Stimulated activated CD8-positive, alpha-beta memory T cell treated with anti-CD3 and anti-CD28 coated beads, Interleukin-4, amount 100 ng/mL, for 24 hours (primary cell): ENCODE measurements at regions not wholly inside any gene's neighbourhood (a gene's known extent, or its start where the extent isn't known, plus 50 kb on each side); places are given as distances from the start of the nearest gene placed in this dataset.
"Not testable (repeated sequence)": the region's sequence is repeated elsewhere in the genome, so short reads cannot be mapped to it uniquely, and the experiment has no call there.

ENCODE experiments used
- DNase-seq: peaks from one replicate; pipeline ENCODE4 v3.0.0-alpha.2; 2020; ENCODE audit warnings: low read depth

DNA sequence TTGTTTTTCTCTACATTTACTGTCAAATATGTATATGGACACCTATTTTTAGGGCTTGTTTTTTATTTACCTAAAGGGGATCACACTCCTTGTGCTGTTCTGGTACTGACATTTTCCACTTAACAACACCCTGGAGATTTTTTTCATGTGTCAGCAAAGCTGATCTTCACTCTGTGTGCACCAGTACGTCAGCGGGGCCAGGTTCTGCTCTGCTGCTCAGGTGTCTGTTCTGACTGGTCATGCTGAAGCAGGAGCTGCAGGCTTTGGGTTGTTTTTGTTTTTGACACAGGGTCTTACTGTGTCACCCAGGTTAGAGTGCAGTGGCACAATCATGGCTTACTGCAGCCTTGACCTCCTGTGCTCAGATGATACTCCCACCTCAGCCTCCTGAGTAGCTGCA is 81.9 kb upstream of the CCND2 start:
- DNase-seq = no peak

- no peak for DNase-seq
These were observed 82.4 kb upstream of the CCND2 start for GRCh38 chr12:4191149-4191548.

DNA sequence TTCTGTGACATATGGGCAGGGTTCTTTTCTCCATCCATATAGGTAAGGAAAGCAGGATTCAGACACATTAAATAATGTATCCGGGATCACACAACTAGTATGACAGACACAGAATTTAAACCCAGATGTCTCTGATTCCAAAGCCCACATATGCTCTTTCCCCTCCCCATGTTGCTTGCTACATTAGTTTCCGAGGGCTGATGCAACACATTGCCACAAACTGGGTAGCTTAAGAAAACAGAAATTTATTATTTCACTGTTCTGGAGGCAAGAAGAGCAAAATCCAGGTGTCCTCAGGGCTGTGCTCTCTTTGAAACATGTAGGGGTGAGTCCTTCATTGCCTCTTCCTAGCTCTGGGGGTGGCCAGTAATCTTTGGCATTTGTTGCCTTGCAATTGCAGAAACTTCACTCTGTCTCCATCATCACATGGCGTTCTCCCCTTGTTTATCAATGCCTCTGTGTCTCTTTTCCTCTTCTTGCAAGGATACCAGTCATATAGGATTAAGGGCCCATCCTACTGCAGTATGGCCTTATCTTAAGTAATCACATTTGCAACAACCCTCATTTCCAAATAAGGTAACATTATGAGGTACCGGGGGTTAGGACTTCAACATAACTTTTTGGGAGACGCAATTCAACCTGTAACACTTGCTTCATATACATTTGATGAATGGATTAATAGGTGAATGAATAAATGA is 83.0 kb upstream of the CCND2 start:
- no peak for DNase-seq

GRCh38 chr12:4189721-4190120 is 83.8 kb upstream of the CCND2 start:
- no peak for DNase-seq

DNA sequence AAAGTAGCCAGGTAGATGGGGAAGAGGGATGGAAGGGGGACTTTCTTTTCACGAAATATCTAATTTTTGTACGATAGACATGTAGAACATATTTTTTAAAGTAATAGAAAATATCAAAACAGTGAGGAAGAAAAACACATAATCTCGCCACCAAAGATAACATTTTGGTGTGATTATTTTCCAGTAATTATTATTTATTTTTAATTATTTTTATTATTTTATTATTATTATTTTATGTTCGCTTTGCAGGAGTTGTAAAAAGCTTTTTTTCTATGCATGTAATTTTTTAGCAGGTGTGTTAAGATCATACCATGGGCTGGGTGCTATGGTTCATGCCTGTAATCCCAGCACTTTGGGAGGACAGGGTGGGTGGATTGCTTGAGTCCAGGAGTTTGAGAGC is 85.6 kb upstream of the CCND2 start:
- DNase-seq = no peak

DNA sequence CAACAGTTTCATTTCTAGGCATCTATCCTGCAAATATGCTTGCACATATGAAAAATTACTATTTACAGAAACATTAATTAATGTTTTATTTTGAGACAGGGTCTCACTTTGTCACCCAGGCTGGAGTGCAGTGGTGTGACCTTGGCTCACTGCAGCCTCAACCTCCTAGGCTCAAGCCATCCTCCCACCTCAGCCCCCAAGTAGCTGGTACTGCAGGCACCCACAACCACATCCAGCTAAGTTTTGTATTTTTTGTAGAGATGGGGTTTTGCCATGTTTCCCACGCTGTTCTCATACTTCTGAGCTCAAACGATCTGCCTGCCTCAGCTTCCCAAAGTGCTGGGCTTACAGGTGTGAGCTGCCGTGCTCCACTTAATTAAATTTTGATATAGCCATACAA is 86.2 kb upstream of the CCND2 start:
- not testable (repeated sequence) for DNase-seq

DNA sequence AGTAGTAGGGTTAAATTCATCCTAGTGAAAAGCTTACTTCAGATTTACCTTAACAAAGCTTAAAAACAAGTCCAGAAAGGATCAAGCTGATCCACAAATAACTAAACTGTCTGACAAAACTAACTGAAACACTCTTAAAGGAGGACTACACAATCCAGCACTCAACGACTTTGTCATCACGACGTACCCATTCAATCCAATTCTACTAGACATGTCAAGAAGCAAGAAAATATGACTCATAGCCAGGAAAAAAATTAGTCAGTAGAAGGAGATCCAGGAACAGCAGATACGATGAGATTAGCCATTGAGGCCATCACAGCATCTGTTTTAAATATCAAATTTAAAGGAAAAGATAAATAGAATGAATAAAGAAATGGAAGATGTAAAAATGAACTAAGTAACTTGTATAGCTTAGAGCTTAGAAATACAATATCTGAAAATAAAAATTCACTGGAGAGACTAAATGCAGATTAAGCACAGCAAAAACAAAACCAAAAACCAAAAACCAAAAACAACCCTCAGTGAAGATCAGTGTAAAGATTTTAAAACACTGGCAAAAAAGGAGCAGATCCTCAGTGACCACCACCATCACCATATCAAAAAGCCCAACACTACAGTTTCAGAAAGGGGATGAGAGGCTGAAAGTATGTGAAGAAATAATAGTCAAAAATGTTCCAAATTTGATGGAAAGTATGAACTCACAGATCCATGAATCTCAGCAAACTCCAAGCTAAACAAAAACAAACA is 95.0 kb upstream of the CCND2 start:
- no peak for DNase-seq

GRCh38 chr12:4177262-4177661 is 96.3 kb upstream of the CCND2 start:
- no peak for DNase-seq

- DNase-seq = no peak
These were observed 97.4 kb upstream of the CCND2 start for GRCh38 chr12:4176168-4176567.

DNA sequence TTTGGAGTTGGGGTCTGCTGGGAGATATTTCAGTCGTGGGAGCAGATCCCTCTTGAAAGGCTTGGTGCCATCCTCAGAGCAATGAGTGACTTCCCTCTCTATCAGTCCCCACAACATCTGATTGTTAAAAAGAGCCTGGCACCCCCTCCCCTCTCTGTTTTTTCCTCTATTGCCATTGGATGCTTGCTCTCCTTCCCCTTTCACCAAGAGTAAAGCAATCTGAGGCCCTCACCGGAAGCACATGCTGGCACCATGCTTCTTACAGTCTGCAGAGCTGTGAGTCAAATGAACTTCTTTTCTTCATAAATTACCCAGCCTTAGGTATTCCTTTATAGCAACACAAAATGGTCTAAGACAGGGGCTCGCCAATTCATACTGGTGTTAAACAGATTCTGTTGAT is 99.1 kb upstream of the CCND2 start:
- DNase-seq = no peak

DNA sequence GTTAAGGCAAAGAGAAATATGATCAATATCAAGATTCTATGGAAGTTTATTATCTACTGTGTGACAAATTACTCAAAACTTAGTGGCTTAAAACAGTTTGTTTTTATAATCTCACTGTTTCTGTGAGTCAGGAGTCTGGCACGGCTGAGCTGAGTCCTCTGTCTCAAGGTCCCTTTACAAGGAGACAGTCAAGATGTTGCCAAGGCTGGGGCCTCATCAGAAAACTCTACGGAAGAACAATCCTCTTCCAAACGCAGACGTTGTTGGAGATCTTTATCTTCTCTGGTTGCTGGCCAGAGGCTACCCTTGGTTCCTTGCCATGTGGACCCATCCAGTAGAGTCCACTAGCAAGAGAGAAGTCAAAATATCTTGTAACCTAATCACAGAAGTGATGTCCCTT is 100.6 kb upstream of the CCND2 start:
- no peak for DNase-seq

DNA sequence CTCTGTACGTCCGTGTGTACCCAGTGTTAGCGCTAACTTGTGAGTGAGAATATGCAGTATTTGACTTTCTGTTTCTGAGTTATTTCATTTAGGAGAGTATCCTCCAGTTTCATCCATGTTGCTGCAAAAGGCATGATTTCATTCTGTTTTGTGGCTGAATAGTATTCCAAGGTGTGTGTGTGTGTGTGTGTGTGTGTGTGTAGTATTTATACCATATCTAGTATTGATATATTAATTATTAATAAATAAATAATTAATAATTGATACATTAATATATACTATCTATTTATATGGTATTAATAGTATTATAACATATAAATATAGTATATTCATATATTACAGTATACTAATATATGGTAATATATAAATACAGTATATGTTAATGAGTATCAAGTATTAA is 101.8 kb upstream of the CCND2 start:
- DNase-seq = no peak

- no peak for DNase-seq
These were observed 103.6 kb upstream of the CCND2 start for GRCh38 chr12:4169959-4170358.

- DNase-seq = no peak
These were observed 104.0 kb upstream of the CCND2 start for GRCh38 chr12:4169531-4169930.

DNA sequence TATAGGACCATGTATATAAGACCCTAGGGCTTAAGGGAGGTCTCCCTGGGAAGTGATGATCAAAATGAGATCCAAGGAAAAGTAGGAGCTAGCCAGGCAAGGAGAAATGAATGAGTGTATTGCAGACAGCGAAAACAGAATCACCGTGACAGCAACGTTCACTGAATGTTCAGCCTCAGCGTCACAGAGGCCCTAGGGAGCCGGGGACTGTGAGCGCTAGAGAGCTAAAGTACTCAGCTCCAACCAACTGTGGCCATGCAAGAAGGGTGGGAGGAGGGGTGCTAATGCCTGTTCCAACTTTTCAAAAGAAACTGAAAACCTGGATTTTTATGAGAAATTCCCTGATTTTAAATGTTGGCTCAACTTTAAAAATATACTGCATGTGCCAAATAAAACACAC is 105.5 kb upstream of the CCND2 start:
- no peak for DNase-seq

- DNase-seq = peak; percentile 34
These were observed 108.7 kb upstream of the CCND2 start for GRCh38 chr12:4164559-4165558.

- no peak for DNase-seq
These were observed 109.4 kb upstream of the CCND2 start for GRCh38 chr12:4164188-4164558.

GRCh38 chr12:4161718-4162117 is 111.8 kb upstream of the CCND2 start:
- no peak for DNase-seq

- DNase-seq = no peak
These were observed 113.1 kb upstream of the CCND2 start for GRCh38 chr12:4160314-4161040.

DNA sequence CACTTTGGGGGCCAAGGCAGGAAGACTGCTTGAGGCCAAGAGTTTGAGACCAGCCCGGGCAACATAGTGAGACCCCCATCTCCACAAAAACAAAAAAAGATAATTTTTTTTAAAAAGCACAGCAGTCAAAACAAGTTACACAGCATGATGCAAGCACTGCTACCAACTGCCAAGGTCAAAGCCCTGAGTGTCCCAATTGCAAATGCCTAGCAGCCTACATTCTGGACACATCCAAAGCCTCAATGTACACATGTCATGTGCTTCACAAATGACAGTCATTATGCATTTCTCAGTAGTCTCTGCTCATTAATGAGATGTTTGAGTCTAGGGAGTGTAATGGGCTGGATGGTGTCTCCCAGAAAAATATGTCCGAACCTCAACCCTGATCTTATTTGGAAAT is 113.7 kb upstream of the CCND2 start:
- no peak for DNase-seq

DNA sequence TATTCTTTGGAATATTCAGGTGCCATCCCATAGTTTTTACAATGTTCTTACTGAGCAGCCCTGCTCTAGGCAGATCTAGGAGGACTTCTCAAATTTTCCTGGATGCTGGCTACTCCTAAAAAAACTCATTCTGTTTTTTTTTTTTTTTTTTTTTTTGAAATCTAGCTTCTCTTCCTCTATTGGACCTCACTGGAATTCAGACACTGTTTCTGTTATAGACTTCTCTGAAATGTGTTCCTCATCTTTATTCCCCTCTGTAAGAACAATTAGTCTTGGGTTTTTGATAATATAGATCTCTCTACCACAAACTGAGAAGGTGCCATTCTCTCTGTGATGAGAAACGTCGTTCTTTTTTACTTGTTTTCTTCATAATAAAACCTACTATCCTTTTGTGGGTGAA is 115.3 kb upstream of the CCND2 start:
- DNase-seq = no peak

DNA sequence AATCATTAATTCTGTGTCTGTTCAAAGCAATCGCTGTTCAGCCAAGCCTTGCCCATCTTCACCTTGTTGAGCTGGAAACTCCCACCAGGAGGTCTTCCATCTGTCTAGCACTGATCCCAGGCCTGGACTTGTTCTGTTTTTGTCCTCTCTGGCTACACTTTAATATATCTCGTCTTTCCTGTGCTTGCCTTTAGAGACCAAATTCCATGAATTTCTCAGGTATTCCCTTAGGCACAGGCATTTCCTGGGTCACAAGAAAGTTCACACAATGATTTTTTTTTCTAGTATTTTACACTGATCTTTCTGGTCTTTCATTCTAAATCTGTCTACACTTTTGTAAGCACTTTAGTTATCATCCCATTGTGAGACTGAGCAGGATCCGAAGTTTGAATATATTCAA is 116.4 kb upstream of the CCND2 start:
- no peak for DNase-seq
